Colonic mucosa (tissue), 4 donors: ENCODE measurements at regions not wholly inside any gene's neighbourhood (a gene's known extent, or its start where the extent isn't known, plus 50 kb on each side); places are given as distances from the start of the nearest gene placed in this dataset.

Experiments used
- DNase-seq: peaks from one replicate; pipeline ENCODE4 v3.0.0-alpha.2; 2020
- H3K27ac ChIP-seq: fragments of 200-600 bp; one replicate; pipeline ENCODE4 v1.8.0; 2021
- H3K27me3 ChIP-seq: fragments of 200-600 bp; one replicate; pipeline ENCODE4 v1.8.0; 2021
- H3K36me3 ChIP-seq: fragments of 200-600 bp; one replicate; pipeline ENCODE4 v1.8.0; 2021
- H3K4me1 ChIP-seq: fragments of 200-600 bp; one replicate; pipeline ENCODE4 v1.8.0; 2021; ENCODE audit warnings: mild to moderate bottlenecking
- H3K4me3 ChIP-seq: fragments of 200-600 bp; one replicate; pipeline ENCODE4 v1.8.0; 2021
- H3K9ac ChIP-seq, 2 donors: one replicate each; pipeline ENCODE4 v1.7.0; 2013; ENCODE audit warnings: control low read depth in 2 of 2, low read depth in 2 of 2, low read length in 2 of 2
- H3K9me3 ChIP-seq: fragments of 200-600 bp; one replicate; pipeline ENCODE4 v1.8.0; 2021
- intact Hi-C: fragments of 100-400 bp; cut with DNase I; formaldehyde crosslinking; loops from one replicate; pipeline ENCODE4 v1.14.1; 2022
- TF ChIP-seq, protein P1 (sequence below): fragments of 200-600 bp; IDR thresholded peaks from one replicate; pipeline ENCODE4 v1.8.0; 2022; ENCODE audit warnings: antibody characterized with exemption, mild to moderate bottlenecking
- donor health status: healthy.
- donor health status: DM: no; HTN: no; CAD: no.
- donor health status: DM: no; HTN: no; CAD: no.

- TF ChIP-seq, protein P1, sequence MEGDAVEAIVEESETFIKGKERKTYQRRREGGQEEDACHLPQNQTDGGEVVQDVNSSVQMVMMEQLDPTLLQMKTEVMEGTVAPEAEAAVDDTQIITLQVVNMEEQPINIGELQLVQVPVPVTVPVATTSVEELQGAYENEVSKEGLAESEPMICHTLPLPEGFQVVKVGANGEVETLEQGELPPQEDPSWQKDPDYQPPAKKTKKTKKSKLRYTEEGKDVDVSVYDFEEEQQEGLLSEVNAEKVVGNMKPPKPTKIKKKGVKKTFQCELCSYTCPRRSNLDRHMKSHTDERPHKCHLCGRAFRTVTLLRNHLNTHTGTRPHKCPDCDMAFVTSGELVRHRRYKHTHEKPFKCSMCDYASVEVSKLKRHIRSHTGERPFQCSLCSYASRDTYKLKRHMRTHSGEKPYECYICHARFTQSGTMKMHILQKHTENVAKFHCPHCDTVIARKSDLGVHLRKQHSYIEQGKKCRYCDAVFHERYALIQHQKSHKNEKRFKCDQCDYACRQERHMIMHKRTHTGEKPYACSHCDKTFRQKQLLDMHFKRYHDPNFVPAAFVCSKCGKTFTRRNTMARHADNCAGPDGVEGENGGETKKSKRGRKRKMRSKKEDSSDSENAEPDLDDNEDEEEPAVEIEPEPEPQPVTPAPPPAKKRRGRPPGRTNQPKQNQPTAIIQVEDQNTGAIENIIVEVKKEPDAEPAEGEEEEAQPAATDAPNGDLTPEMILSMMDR: no peak
- Histone ChIP-seq H3K36me3 (no peaks in the 10 kb centered on the region), H3K27ac (no peak overlapping the region), H3K9me3 (no peaks in the 10 kb centered on the region), H3K4me1 (no peaks in the 10 kb centered on the region), H3K9ac (no peak overlapping the region), H3K27me3 (no peaks in the 10 kb centered on the region), H3K4me3 (no peak overlapping the region)
- intact Hi-C loops: no loop called here
- DNase-seq: no peak
Measured at GRCh38 chr7:13731643-13732042, 257.8 kb downstream of the ETV1 start.

DNA sequence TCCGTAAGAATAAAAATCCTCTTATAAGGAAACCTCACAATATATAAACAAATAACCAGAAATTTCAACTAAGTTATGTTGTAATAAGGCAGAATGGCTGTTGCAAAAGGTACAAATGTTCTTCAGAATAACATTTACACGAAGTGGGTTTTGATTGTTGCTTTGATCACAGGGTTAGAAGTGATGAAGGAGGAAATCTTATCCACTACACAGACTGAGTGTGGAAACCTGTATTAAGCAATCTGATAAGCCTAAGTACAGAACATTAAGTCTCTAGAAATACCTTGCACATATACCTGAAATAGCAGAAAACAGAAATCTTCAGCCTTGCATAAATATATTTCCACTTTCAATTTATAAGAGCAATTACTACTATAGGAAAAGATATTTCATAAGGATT is 251.9 kb downstream of the ETV1 start:
- Histone ChIP-seq H3K9me3 (no peaks in the 10 kb centered on the region), H3K4me1 (no peaks in the 10 kb centered on the region), H3K27me3 (no peaks in the 10 kb centered on the region), H3K36me3 (no peaks in the 10 kb centered on the region), H3K9ac (no peak overlapping the region), H3K4me3 (no peak overlapping the region), H3K27ac (no peak overlapping the region)
- TF ChIP-seq, protein P1: no peak
- DNase-seq: no peak
- intact Hi-C loops: no loop called here

DNA sequence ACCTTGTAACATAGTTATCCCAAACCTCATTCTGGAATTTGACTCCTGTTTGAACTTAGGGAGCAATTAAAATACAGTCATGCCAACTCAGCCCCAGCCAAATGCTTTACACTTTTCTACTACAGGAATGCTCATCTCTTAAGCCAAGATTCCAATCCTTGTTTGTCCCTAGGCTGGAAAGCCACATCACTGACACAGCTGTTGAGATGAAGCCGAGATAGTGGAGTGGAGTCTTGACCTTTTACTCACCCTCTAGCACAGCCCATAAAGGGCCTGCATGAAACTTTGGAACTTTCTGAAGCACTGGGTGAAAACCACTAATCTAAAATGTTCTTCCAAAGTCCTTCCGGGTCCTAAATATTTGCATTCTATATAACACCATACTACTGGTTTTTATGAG is 247.3 kb downstream of the ETV1 start:
- intact Hi-C loops: no loop called here
- H3K9ac ChIP-seq: no peak overlapping the region
- H3K36me3 ChIP-seq: no peaks in the 10 kb centered on the region
- H3K4me1 ChIP-seq: no peaks in the 10 kb centered on the region
- no peak overlapping the region for H3K4me3 ChIP-seq
- no peaks in the 10 kb centered on the region for H3K9me3 ChIP-seq
- H3K27ac ChIP-seq: no peak overlapping the region
- DNase-seq: no peak
- no peaks in the 10 kb centered on the region for H3K27me3 ChIP-seq
- TF ChIP-seq, protein P1: no peak

DNA sequence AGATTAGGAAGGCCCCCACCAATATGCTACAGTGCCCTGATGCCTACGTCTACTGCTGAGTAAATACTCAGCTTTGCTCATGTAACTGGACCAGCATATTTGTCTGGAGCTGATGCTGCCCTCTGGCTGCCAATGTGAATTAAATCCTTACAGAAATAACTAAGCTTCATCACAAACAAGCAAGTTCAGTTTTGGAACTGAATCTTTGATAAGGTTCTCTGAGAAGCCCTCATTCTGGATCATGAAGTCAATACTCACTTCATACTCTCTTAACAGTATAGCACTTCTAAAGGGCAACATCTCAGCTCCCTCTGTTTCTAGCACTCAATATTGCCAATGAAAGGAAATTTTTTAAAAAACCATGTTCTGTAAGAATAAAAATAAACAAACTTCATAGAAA is 246.7 kb downstream of the ETV1 start:
- peak; percentile 27 for DNase-seq
- TF ChIP-seq, protein P1: peak; percentile 36
- no peak overlapping the region for H3K27ac ChIP-seq
- intact Hi-C loops: no loop called here
- no peaks in the 10 kb centered on the region for H3K9me3 ChIP-seq
- no peak overlapping the region for H3K9ac ChIP-seq
- no peaks in the 10 kb centered on the region for H3K27me3 ChIP-seq
- H3K4me1 ChIP-seq: no peaks in the 10 kb centered on the region
- no peak overlapping the region for H3K4me3 ChIP-seq
- no peaks in the 10 kb centered on the region for H3K36me3 ChIP-seq

GRCh38 chr7:13743226-13743625 is 246.2 kb downstream of the ETV1 start:
- Histone ChIP-seq H3K9me3 (no peaks in the 10 kb centered on the region), H3K27me3 (no peaks in the 10 kb centered on the region), H3K4me1 (no peaks in the 10 kb centered on the region), H3K36me3 (no peaks in the 10 kb centered on the region), H3K4me3 (no peak overlapping the region), H3K9ac (no peak overlapping the region), H3K27ac (no peak overlapping the region)
- TF ChIP-seq, protein P1: no peak
- no peak for DNase-seq
- intact Hi-C loops: no loop called here

GRCh38 chr7:13745530-13745929 is 243.9 kb downstream of the ETV1 start:
- H3K27ac ChIP-seq: no peak overlapping the region
- TF ChIP-seq, protein P1: no peak
- no peaks in the 10 kb centered on the region for H3K36me3 ChIP-seq
- no peaks in the 10 kb centered on the region for H3K9me3 ChIP-seq
- H3K4me3 ChIP-seq: no peak overlapping the region
- no peaks in the 10 kb centered on the region for H3K4me1 ChIP-seq
- intact Hi-C loops: no loop called here
- H3K27me3 ChIP-seq: no peaks in the 10 kb centered on the region
- no peak for DNase-seq
- H3K9ac ChIP-seq: no peak overlapping the region
